Bronchial epithelial cell (primary cell): ENCODE measurements at regions not wholly inside any gene's neighbourhood (a gene's known extent, or its start where the extent isn't known, plus 50 kb on each side); places are given as distances from the start of the nearest gene placed in this dataset.
"Not testable (repeated sequence)": the region's sequence is repeated elsewhere in the genome, so short reads cannot be mapped to it uniquely, and the experiment has no call there.

Source experiments
- DNase-seq: peaks from one replicate; pipeline ENCODE4 v3.0.0-alpha.2; 2010; ENCODE audit warnings: low read depth
- FAIRE-seq: peaks from 2 replicates; lab custom pipeline; 2011; peaks lifted over from hg19 to GRCh38; lab: Jason Lieb, UNC
- H3K27me3 ChIP-seq: 2 replicates; pipeline ENCODE4 v1.5.1; 2011; ENCODE audit warnings: low read length; ENCODE audit not compliant: control insufficient read depth, insufficient read depth
- H3K36me3 ChIP-seq: 2 replicates; pipeline ENCODE4 v1.5.1; 2011; ENCODE audit warnings: low read length; ENCODE audit not compliant: control insufficient read depth, insufficient read depth
- H3K4me3 ChIP-seq: 2 replicates; pipeline ENCODE4 v1.5.1; 2011; ENCODE audit warnings: mild to moderate bottlenecking, low read depth, low read length, control low read depth
- CTCF ChIP-seq: IDR thresholded peaks from 2 replicates; pipeline ENCODE4 v1.5.1; 2011; ENCODE audit warnings: mild to moderate bottlenecking, moderate library complexity, low read length, control low read depth, inconsistent platforms; ENCODE audit not compliant: insufficient read depth, severe bottlenecking

GRCh38 chr21:15627011-15627410, 102.8 kb upstream of the USP25 start:
- Histone ChIP-seq H3K4me3 (no peak overlapping the region), H3K27me3 (no peaks in the 10 kb centered on the region), H3K36me3 (no peaks in the 10 kb centered on the region)
- FAIRE-seq: no peak
- no peak for TF ChIP-seq CTCF
- DNase-seq: no peak

GRCh38 chr21:15627823-15628222, 102.0 kb upstream of the USP25 start:
- no peaks in the 10 kb centered on the region for H3K36me3 ChIP-seq
- no peaks in the 10 kb centered on the region for H3K27me3 ChIP-seq
- FAIRE-seq (no peak), DNase-seq (no peak)
- TF ChIP-seq CTCF: no peak
- no peak overlapping the region for H3K4me3 ChIP-seq

- Histone ChIP-seq H3K27me3 (no peaks in the 10 kb centered on the region), H3K36me3 (no peaks in the 10 kb centered on the region), H3K4me3 (no peak overlapping the region)
- FAIRE-seq: no peak
- peak; percentile 45 for DNase-seq
- no peak for TF ChIP-seq CTCF
Observed at GRCh38 chr21:15631342-15631741, 98.4 kb upstream of the USP25 start.

- not testable (repeated sequence) for FAIRE-seq, H3K27me3 ChIP-seq, DNase-seq, H3K4me3 ChIP-seq, H3K36me3 ChIP-seq
Observed at GRCh38 chr21:15634541-15634940, 95.2 kb upstream of the USP25 start.

GRCh38 chr21:15638856-15639549, 90.8 kb upstream of the USP25 start:
- DNase-seq (peak; percentile 82), FAIRE-seq (peak; percentile 72)
- H3K36me3 ChIP-seq: no peaks in the 10 kb centered on the region
- H3K27me3 ChIP-seq: no peaks in the 10 kb centered on the region
- no peak overlapping the region for H3K4me3 ChIP-seq
- TF ChIP-seq CTCF: no peak

- not testable (repeated sequence) for H3K27me3 ChIP-seq, FAIRE-seq, H3K36me3 ChIP-seq, DNase-seq, H3K4me3 ChIP-seq
Observed at GRCh38 chr21:15640113-15640512, 89.7 kb upstream of the USP25 start.

GRCh38 chr21:15644489-15644888, 85.3 kb upstream of the USP25 start:
- no peak for FAIRE-seq
- H3K4me3 ChIP-seq: no peak overlapping the region

More at GRCh38 chr21:15644489-15644888, 85.3 kb upstream of the USP25 start:
- no peak for DNase-seq
- H3K27me3 ChIP-seq: no peaks in the 10 kb centered on the region
- TF ChIP-seq CTCF: no peak
- no peaks in the 10 kb centered on the region for H3K36me3 ChIP-seq
